ENCODE measurements at regions not wholly inside any gene's neighbourhood (a gene's known extent, or its start where the extent isn't known, plus 50 kb on each side); places are given as distances from the start of the nearest gene placed in this dataset.

- TF ChIP-seq, protein P1, sequence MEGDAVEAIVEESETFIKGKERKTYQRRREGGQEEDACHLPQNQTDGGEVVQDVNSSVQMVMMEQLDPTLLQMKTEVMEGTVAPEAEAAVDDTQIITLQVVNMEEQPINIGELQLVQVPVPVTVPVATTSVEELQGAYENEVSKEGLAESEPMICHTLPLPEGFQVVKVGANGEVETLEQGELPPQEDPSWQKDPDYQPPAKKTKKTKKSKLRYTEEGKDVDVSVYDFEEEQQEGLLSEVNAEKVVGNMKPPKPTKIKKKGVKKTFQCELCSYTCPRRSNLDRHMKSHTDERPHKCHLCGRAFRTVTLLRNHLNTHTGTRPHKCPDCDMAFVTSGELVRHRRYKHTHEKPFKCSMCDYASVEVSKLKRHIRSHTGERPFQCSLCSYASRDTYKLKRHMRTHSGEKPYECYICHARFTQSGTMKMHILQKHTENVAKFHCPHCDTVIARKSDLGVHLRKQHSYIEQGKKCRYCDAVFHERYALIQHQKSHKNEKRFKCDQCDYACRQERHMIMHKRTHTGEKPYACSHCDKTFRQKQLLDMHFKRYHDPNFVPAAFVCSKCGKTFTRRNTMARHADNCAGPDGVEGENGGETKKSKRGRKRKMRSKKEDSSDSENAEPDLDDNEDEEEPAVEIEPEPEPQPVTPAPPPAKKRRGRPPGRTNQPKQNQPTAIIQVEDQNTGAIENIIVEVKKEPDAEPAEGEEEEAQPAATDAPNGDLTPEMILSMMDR (IDR thresholded peaks at IDR 0.05; ENCODE audit: low read depth, low read length, missing control alignments): no peak
- H3K4me3 ChIP-seq (replicated peaks; ENCODE audit: low read depth, low read length): no peak overlapping the region
- DNase-seq (ENCODE audit: extremely low read depth, low read depth): no peak
Measured at GRCh38 chr4:181967401-181967800, 275.8 kb upstream of the TENM3 start.

DNA sequence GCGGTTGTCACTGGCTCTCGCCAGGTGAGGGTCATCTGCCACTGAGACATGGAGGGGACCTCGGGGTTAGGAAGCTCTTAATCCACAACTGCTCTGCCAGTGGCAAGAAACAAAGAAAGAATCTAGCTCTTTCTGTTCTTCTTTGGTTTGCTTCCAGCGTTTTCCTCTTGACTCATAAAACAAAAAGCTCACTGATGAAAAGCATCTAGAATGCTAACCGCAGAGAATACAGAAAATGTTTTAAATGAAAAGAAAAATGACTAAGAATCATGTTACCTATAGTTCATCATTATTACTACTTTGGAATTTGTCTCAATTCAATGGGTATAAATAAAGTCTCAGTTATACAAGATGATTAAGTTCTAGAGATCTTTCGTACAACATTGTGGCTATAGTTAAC, 274.8 kb upstream of the TENM3 start:
- TF ChIP-seq, protein P1 (IDR thresholded peaks at IDR 0.05; ENCODE audit: low read depth, low read length, missing control alignments): no peak
- DNase-seq (ENCODE audit: extremely low read depth, low read depth): no peak

GRCh38 chr4:181969151-181969550, 274.1 kb upstream of the TENM3 start:
- TF ChIP-seq, protein P1 (IDR thresholded peaks at IDR 0.05; ENCODE audit: low read depth, low read length, missing control alignments): no peak
- no peak overlapping the region for H3K4me3 ChIP-seq (replicated peaks; ENCODE audit: low read depth, low read length)
- DNase-seq (ENCODE audit: extremely low read depth, low read depth): no peak

More for the DNA sequence above, 274.8 kb upstream of the TENM3 start:
- no peak overlapping the region for H3K4me3 ChIP-seq (replicated peaks; ENCODE audit: low read depth, low read length)

GRCh38 chr4:181970366-181970765, 272.8 kb upstream of the TENM3 start:
- TF ChIP-seq, protein P1 (IDR thresholded peaks at IDR 0.05; ENCODE audit: low read depth, low read length, missing control alignments): no peak
- no peak overlapping the region for H3K4me3 ChIP-seq (replicated peaks; ENCODE audit: low read depth, low read length)
- no peak for DNase-seq (ENCODE audit: extremely low read depth, low read depth)

DNA sequence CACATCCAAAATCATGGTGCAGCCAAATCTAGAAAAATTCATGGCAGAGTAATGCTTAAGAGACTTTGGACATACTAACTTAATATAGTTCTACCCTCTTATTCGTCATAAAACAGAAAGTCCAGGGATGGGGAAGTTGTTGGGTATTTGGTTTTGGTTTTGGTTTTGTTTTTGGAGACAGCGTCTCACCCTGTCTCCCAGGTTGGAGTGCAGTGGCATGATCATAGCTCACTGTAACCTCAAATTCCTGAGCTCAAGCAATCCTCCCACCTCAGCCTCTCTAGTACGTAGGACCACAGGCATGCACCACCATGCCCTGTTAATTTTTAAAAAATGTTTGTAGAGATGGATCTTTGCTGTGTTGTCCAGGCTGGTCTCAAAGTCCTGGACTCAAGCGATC, 271.8 kb upstream of the TENM3 start:
- TF ChIP-seq, protein P1 (IDR thresholded peaks at IDR 0.05; ENCODE audit: low read depth, low read length, missing control alignments): no peak
- no peak overlapping the region for H3K4me3 ChIP-seq (replicated peaks; ENCODE audit: low read depth, low read length)
- DNase-seq (ENCODE audit: extremely low read depth, low read depth): no peak

DNA sequence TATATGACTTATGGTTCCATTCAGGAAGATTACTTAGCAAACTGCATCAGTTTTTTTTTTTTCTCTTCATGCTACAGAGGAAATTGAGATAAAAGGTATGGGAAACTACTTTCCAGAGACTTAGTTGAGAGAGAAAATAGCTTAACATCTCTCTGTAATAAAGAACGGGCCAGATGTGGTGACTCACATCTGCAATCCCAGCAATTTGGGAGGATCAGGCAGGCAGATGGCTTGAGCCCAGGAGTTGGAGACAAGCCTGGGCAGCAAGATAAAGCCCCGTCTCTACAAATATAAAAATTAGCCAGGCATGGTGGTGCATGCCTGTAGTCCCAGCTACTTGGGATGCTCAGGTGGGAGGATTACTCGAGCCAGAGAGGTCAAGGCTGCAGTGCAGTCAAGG, 271.2 kb upstream of the TENM3 start:
- TF ChIP-seq, protein P1 (IDR thresholded peaks at IDR 0.05; ENCODE audit: low read depth, low read length, missing control alignments): no peak
- no peak overlapping the region for H3K4me3 ChIP-seq (replicated peaks; ENCODE audit: low read depth, low read length)
- DNase-seq (ENCODE audit: extremely low read depth, low read depth): no peak

- TF ChIP-seq, protein P1 (IDR thresholded peaks at IDR 0.05; ENCODE audit: low read depth, low read length, missing control alignments): no peak
- H3K4me3 ChIP-seq (replicated peaks; ENCODE audit: low read depth, low read length): no peak overlapping the region
- no peak for DNase-seq (ENCODE audit: extremely low read depth, low read depth)
Measured at GRCh38 chr4:181976764-181977163, 266.4 kb upstream of the TENM3 start.

Data from HFF-Myc (cell line).